Upper lobe of right lung (tissue), 1 donor: ENCODE measurements at regions not wholly inside any gene's neighbourhood (a gene's known extent, or its start where the extent isn't known, plus 50 kb on each side); places are given as distances from the start of the nearest gene placed in this dataset.

Experiments
- ATAC-seq: fragments of 200-7000 bp; cut with Tn5 transposase; one replicate; pipeline ENCODE4 v1.9.1; 2020; ENCODE audit warnings: mild to moderate bottlenecking, moderate library complexity
- DNase-seq: peaks from one replicate; pipeline ENCODE4 v3.0.0-alpha.2; 2020
- H3K27ac ChIP-seq: fragments of 200-600 bp; one replicate; pipeline ENCODE4 v1.8.0; 2022
- H3K27me3 ChIP-seq: fragments of 200-600 bp; one replicate; pipeline ENCODE4 v1.8.0; 2022; ENCODE audit warnings: mild to moderate bottlenecking
- H3K36me3 ChIP-seq: fragments of 200-600 bp; one replicate; pipeline ENCODE4 v1.8.0; 2022
- H3K4me1 ChIP-seq: fragments of 200-600 bp; one replicate; pipeline ENCODE4 v1.8.0; 2022
- H3K4me3 ChIP-seq: fragments of 200-600 bp; one replicate; pipeline ENCODE4 v1.8.0; 2022; ENCODE audit warnings: mild to moderate bottlenecking
- H3K9me3 ChIP-seq: fragments of 200-600 bp; one replicate; pipeline ENCODE4 v1.8.0; 2022
- intact Hi-C: fragments of 100-400 bp; cut with DNase I; formaldehyde crosslinking; loops from one replicate; pipeline ENCODE4 v1.11.0; 2022
- TF ChIP-seq, protein P1 (sequence below): fragments of 200-600 bp; IDR thresholded peaks from one replicate; pipeline ENCODE4 v1.8.0; 2022; ENCODE audit warnings: antibody characterized with exemption
- donor health status: DM: no; HTN: yes; CAD: no; lungs with severe emphysema.

DNA sequence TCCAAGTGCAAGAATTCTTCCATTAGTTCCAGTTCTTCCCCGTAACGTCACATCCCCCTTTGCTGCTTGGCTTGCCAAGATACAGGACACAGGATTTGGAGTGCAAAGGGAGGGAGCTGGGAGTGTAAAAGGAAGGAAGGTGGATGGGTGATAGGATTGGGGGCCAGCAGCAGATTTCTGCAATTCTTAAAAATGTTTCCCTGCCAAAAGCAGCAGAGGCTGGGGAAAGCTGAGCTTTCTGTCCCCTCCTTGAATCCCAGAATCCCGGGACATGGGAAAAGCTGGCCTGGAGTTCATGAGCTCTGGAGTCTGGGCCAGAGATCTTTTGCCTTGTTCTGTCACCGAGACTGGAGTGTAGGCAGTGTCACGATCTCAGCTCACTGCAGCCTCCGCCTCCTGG lies 60.0 kb upstream of the EPB41L1 start:
- Histone ChIP-seq H3K9me3 (no peaks in the 10 kb centered on the region), H3K4me1 (peaks cover 46% of the 10 kb centered on the region), H3K27ac (peak overlapping the region; percentile 81), H3K36me3 (no peaks in the 10 kb centered on the region), H3K27me3 (no peaks in the 10 kb centered on the region), H3K4me3 (peak overlapping the region; percentile 65)
- ATAC-seq (no peak), DNase-seq (no peak)
- TF ChIP-seq, protein P1, sequence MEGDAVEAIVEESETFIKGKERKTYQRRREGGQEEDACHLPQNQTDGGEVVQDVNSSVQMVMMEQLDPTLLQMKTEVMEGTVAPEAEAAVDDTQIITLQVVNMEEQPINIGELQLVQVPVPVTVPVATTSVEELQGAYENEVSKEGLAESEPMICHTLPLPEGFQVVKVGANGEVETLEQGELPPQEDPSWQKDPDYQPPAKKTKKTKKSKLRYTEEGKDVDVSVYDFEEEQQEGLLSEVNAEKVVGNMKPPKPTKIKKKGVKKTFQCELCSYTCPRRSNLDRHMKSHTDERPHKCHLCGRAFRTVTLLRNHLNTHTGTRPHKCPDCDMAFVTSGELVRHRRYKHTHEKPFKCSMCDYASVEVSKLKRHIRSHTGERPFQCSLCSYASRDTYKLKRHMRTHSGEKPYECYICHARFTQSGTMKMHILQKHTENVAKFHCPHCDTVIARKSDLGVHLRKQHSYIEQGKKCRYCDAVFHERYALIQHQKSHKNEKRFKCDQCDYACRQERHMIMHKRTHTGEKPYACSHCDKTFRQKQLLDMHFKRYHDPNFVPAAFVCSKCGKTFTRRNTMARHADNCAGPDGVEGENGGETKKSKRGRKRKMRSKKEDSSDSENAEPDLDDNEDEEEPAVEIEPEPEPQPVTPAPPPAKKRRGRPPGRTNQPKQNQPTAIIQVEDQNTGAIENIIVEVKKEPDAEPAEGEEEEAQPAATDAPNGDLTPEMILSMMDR = no peak
- intact Hi-C loops = no loop called here

DNA sequence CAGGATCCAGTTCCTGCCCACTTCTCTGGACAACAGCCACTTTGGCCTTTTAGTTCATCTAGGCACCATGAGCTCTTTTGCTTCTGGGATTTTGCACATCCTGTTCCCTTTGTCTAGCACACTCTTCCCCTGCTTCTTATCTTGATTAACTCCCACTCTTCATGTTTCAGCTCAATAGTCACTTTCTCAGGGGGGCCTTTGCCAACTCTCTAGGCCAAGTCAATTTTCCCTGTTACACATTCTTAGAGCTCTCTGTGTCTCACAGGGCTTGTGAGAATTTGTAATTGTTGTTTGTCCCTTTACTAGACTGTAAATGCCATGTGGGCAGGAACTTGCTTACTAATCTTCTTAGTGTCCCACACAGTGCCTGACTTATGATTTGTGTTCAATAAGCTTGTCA lies 58.1 kb upstream of the EPB41L1 start:
- intact Hi-C loops = no loop called here
- no peak for ATAC-seq
- peaks cover 42% of the 10 kb centered on the region for H3K4me1 ChIP-seq
- no peaks in the 10 kb centered on the region for H3K9me3 ChIP-seq
- no peaks in the 10 kb centered on the region for H3K27me3 ChIP-seq
- no peak for DNase-seq
- H3K27ac ChIP-seq = no peak overlapping the region
- H3K4me3 ChIP-seq = no peak overlapping the region
- H3K36me3 ChIP-seq = no peaks in the 10 kb centered on the region
- TF ChIP-seq, protein P1 = no peak

DNA sequence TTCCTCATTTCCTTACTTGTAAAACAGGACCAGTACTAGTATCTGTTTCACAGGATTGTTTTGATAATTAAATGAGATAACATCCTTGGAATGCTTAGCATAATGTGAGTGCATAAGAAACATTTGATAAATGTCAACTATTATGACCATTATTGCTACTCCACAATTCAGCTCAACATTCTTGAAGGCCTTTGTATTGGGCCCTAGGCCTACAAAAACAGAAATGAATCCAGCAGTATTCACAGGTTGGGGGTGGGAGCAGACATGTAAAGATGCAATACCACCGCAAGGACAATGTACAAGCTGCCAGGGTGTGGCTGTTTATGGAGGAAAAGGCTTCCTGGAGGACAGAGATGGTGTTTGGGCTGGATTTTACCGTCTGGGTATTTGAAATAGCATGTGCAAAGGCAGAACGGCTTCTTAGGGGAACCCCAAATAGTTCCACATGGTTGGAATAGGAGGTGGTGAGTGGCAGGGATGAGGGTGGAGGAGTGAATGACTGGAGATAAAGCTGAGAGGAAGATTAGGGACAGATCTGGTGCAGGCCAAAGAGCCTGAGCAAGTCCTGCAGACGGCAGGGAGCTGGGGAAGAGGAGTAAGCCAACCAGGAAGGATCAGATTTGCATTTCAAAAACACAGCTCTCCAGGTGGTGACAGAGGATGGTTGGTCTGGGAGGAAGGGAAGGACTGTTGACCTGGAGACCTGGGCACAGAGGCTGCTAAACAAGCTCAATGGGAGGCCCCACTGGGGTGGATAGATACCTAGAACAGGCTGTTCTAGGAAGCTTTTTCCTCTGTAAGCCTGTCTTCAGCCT lies 57.0 kb upstream of the EPB41L1 start:
- Histone ChIP-seq H3K9me3 (no peaks in the 10 kb centered on the region), H3K27me3 (no peaks in the 10 kb centered on the region), H3K4me1 (peaks cover 41% of the 10 kb centered on the region), H3K36me3 (no peaks in the 10 kb centered on the region), H3K27ac (peak overlapping the region; percentile 69), H3K4me3 (no peak overlapping the region)
- DNase-seq (no peak), ATAC-seq (no peak)
- intact Hi-C loops = no loop called here
- TF ChIP-seq, protein P1 = no peak

DNA sequence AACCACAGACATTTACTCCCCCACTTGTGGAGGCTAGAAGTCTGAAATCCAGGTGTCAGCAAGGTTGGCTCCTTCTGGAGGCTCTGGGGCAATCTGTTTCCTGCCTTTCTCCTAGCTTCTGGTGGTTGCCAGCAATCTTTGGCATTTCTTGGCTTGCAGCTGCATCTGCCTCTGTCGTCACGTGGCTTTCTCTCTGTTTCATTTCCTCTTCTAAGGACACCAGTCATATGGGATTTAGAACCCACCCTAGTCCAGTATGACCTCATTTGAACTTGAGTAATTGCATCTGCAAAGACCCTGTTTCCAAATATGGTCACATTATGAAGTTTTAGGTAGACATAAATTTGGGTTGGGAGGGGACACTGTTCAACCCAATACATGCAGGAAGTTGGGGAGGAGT lies 56.2 kb upstream of the EPB41L1 start:
- Histone ChIP-seq H3K36me3 (no peaks in the 10 kb centered on the region), H3K4me1 (peaks cover 49% of the 10 kb centered on the region), H3K27me3 (no peaks in the 10 kb centered on the region), H3K4me3 (no peak overlapping the region), H3K27ac (peak overlapping the region; percentile 69), H3K9me3 (no peaks in the 10 kb centered on the region)
- TF ChIP-seq, protein P1 = no peak
- ATAC-seq = peak; percentile 50
- DNase-seq = no peak
- intact Hi-C loops = no loop called here

DNA sequence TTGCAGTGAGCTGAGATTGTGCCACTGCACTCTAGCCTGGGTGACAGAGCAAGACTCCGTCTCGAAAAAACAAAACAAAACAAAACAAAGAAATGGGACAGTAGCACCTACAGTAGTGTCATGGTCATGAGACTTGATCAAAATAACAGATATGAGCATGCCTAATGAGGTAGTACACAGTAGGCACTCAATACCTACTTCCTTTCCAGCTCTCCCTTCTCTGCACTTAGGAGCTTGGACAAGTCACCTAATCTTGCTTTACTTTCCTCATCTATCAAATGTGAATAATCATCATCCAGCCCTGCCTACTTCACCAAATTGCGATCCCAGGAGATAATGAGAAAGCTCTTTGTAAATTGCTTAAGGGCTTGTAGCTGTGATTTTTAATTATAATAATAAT lies 55.4 kb upstream of the EPB41L1 start:
- no peak overlapping the region for H3K27ac ChIP-seq
- H3K4me3 ChIP-seq = no peak overlapping the region
- H3K36me3 ChIP-seq = no peaks in the 10 kb centered on the region
- no peaks in the 10 kb centered on the region for H3K27me3 ChIP-seq
- ATAC-seq = no peak
- peaks cover 51% of the 10 kb centered on the region for H3K4me1 ChIP-seq
- intact Hi-C loops = no loop called here
- no peaks in the 10 kb centered on the region for H3K9me3 ChIP-seq
- TF ChIP-seq, protein P1 = no peak
- no peak for DNase-seq
